IMR-90 (cell line): ENCODE measurements at regions not wholly inside any gene's neighbourhood (a gene's known extent, or its start where the extent isn't known, plus 50 kb on each side); places are given as distances from the start of the nearest gene placed in this dataset.

Source experiments
- ATAC-seq: fragments of 200-7000 bp; cut with Tn5 transposase; 2 replicates; pipeline ENCODE4 v1.9.1; 2020; ENCODE audit warnings: low read depth, mild to moderate bottlenecking, moderate library complexity
- BruUV-seq: library from RNA; stranded (reverse); fragments of 400-500 nt; replicated peaks from 2 replicates; lab custom pipeline; 2021; lab: Mats Ljungman, UMichigan
- CTCF ChIA-PET: fragments of 300-600 bp; formaldehyde crosslinking; extraction: SDS; loops from one replicate; lab custom pipeline; 2021; ENCODE audit warnings: antibody characterized with exemption; lab: Yijun Ruan, JAX
- POLR2A ChIA-PET: fragments of 300-600 bp; sonication (Branson Sonifier 250); formaldehyde crosslinking; loops from one replicate; lab custom pipeline; 2022; ENCODE audit warnings: antibody characterized with exemption; ENCODE audit not compliant: unreplicated experiment; lab: Charles Lee
- DNase-seq: peaks from one replicate; pipeline ENCODE4 v3.0.0; 2013
- H2AFZ ChIP-seq: replicated peaks from 2 replicates; pipeline ENCODE3; 2013; ENCODE audit warnings: low read length, mild to moderate bottlenecking; ENCODE audit not compliant: poor library complexity
- H2AK5ac ChIP-seq: 2 replicates; pipeline ENCODE4 v1.6.1; 2013; ENCODE audit warnings: low read depth, low read length, inconsistent platforms
- H2AK9ac ChIP-seq: replicated peaks from 2 replicates; pipeline ENCODE3; 2013; ENCODE audit warnings: mild to moderate bottlenecking, low read depth, low read length, moderate library complexity; ENCODE audit not compliant: poor library complexity
- H2BK120ac ChIP-seq: 2 replicates; pipeline ENCODE4 v1.6.1; 2013; ENCODE audit warnings: low read depth, low read length, inconsistent platforms
- H2BK15ac ChIP-seq: 3 replicates; pipeline ENCODE4 v1.6.1; 2013; ENCODE audit warnings: low read depth, low read length, inconsistent platforms
- H2BK20ac ChIP-seq: 2 replicates; pipeline ENCODE4 v1.6.1; 2013; ENCODE audit warnings: low read depth, mild to moderate bottlenecking, inconsistent platforms, low read length, moderate library complexity
- H2BK5ac ChIP-seq: 2 replicates; pipeline ENCODE4 v1.6.1; 2013; ENCODE audit warnings: mild to moderate bottlenecking, low read depth, low read length, inconsistent platforms; ENCODE audit not compliant: poor library complexity, severe bottlenecking
- H3K14ac ChIP-seq: replicated peaks from 2 replicates; pipeline ENCODE4 v1.6.1; 2013; ENCODE audit warnings: low read depth, low read length, inconsistent platforms
- H3K18ac ChIP-seq: 2 replicates; pipeline ENCODE4 v1.6.1; 2013; ENCODE audit warnings: low read depth, low read length, control low read depth
- H3K23ac ChIP-seq: 2 replicates; pipeline ENCODE4 v1.6.1; 2013; ENCODE audit warnings: low read depth, low read length, inconsistent platforms
- H3K27ac ChIP-seq: 2 replicates; pipeline ENCODE4 v1.5.1; 2013; ENCODE audit warnings: mild to moderate bottlenecking, control low read depth, low read length; ENCODE audit not compliant: insufficient read depth
- H3K27me3 ChIP-seq: 2 replicates; pipeline ENCODE4 v1.6.1; 2013; ENCODE audit warnings: low read length; ENCODE audit not compliant: control insufficient read depth, insufficient read depth
- H3K36me3 ChIP-seq: 2 replicates; pipeline ENCODE4 v1.6.1; 2013; ENCODE audit warnings: low read length, mixed read lengths; ENCODE audit not compliant: control insufficient read depth, insufficient read depth
- H3K4ac ChIP-seq: 2 replicates; pipeline ENCODE4 v1.6.1; 2013; ENCODE audit warnings: low read depth, low read length, inconsistent platforms
- H3K4me1 ChIP-seq: 2 replicates; pipeline ENCODE4 v1.6.1; 2013; ENCODE audit warnings: low read length, mixed read lengths; ENCODE audit not compliant: control insufficient read depth, insufficient read depth
- H3K4me2 ChIP-seq: 2 replicates; pipeline ENCODE4 v1.6.1; 2013; ENCODE audit warnings: low read depth, mild to moderate bottlenecking, control low read depth, low read length, moderate library complexity
- H3K4me3 ChIP-seq: 2 replicates; pipeline ENCODE4 v1.5.1; 2013; ENCODE audit warnings: low read depth, mild to moderate bottlenecking, control low read depth, low read length, moderate library complexity; ENCODE audit not compliant: insufficient read depth
- H3K56ac ChIP-seq: 2 replicates; pipeline ENCODE4 v1.6.1; 2013; ENCODE audit warnings: low read length, inconsistent platforms; ENCODE audit not compliant: insufficient read depth; ENCODE audit errors: extremely low read depth
- H3K79me1 ChIP-seq, 2 experiments: 2 replicates each; pipeline ENCODE4 v1.6.1; 2013; ENCODE audit warnings: low read length in 2 of 2, inconsistent platforms in 1 of 2, low read depth in 1 of 2
- H3K9ac ChIP-seq: 2 replicates; pipeline ENCODE4 v1.6.1; 2013; ENCODE audit warnings: low read depth, low read length, control low read depth
- H3K9me1 ChIP-seq: 2 replicates; pipeline ENCODE4 v1.6.1; 2013; ENCODE audit warnings: low read length, inconsistent platforms; ENCODE audit not compliant: insufficient read depth
- H3K9me3 ChIP-seq: 2 replicates; pipeline ENCODE4 v1.6.1; 2013; ENCODE audit warnings: low read length; ENCODE audit not compliant: control insufficient read depth, insufficient read depth
- H4K20me1 ChIP-seq: 2 replicates; pipeline ENCODE4 v1.6.1; 2013; ENCODE audit warnings: low read length, inconsistent platforms; ENCODE audit not compliant: insufficient read depth
- H4K5ac ChIP-seq: 2 replicates; pipeline ENCODE4 v1.6.1; 2013; ENCODE audit warnings: mild to moderate bottlenecking, low read depth, low read length, control low read depth
- H4K8ac ChIP-seq, 2 experiments: 2 replicates each; pipeline ENCODE4 v1.6.1; 2013; ENCODE audit warnings: low read depth in 2 of 2, low read length in 2 of 2, control low read depth in 1 of 2, inconsistent platforms in 1 of 2
- H4K91ac ChIP-seq: 2 replicates; pipeline ENCODE4 v1.6.1; 2013; ENCODE audit warnings: low read depth, low read length, inconsistent platforms; ENCODE audit not compliant: insufficient read depth
- MAFK ChIP-seq: IDR thresholded peaks from 2 replicates; pipeline ENCODE4 v1.6.1; 2012; ENCODE audit warnings: low read depth, low read length, improper control_type of control experiment
- RFX5 ChIP-seq: IDR thresholded peaks from 2 replicates; pipeline ENCODE4 v1.8.0; 2012; ENCODE audit warnings: low read depth, mild to moderate bottlenecking, low read length, moderate library complexity
- WGBS, 2 experiments: methylation state at CpG; one replicate each; pipeline versions ENCODE4 v1.1.5 to v1.1.7; 2013; ENCODE audit warnings: missing lambda C conversion rate in 2 of 2; ENCODE audit not compliant: insufficient read length in 1 of 2; ENCODE audit errors: extremely low coverage in 2 of 2; 5-methylcytosine and 5-hydroxymethylcytosine counted together
- dilution Hi-C: fragments of 300-500 bp; cut with HindIII; formaldehyde crosslinking; loops from one replicate; pipeline ENCODE4 v1.14.3; 2018; ENCODE audit warnings: low sequenced_read_pairs; ENCODE audit not compliant: unreplicated experiment
- in situ Hi-C: fragments of 300-500 bp; cut with MboI; formaldehyde crosslinking; loops from 3 replicates; pipeline ENCODE4 v1.14.3; 2019; ENCODE audit warnings: low sequenced_read_pairs, inconsistent platforms, mixed read lengths
- intact Hi-C: fragments of 100-400 bp; cut with micrococcal nuclease; formaldehyde crosslinking; loops from 2 replicates; pipeline ENCODE4 v1.10.0; 2022

DNA sequence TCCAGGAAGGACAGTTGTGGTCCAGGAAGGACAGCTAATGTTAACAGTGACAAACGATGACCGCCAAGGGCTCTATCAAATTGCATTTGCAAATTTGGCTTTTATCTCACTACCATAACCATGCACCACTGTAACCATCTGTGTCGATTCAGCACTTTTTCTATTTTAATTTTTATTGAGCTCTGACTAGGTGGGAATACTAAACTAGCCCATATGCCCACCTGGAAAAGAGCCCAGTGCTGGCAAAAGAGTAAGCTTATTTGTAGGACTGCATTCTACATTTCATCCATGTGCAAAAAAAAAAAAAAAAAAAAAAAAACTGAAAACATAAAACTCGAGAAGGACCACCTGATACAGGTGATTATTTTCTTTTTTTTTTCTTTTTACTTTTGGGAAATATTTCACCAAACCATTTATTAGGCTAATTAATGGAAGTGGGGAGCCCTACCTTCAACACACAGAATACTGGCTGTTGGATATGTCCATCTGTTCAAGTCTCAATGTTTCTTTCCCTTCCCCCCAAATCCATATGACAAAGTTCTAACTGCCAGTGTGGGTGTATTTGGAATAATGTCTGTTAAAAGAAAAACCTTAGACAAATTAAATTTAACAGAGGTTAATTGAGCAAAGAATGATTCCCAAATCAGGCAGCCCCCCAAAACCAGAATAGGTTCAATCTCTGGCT is 99.5 kb upstream of the MXRA5 start:
- Histone ChIP-seq H3K27ac (no peak overlapping the region), H3K9me1 (no peaks in the 10 kb centered on the region), H3K36me3 (no peaks in the 10 kb centered on the region), H2BK5ac (no peak overlapping the region), H3K9me3 (peaks cover 4% of the 10 kb centered on the region; the same call in 1 of the 2 replicates), H3K9ac (no peak overlapping the region), H3K56ac (no peak overlapping the region), H3K79me1 (no peaks in the 10 kb centered on the region), H2BK120ac (no peak overlapping the region), H2AK5ac (no peak overlapping the region), H2BK20ac (no peak overlapping the region), H3K14ac (no peak overlapping the region), H2AFZ (no peak overlapping the region), H4K91ac (no peak overlapping the region), H3K4me2 (no peak overlapping the region), H3K4me3 (no peak overlapping the region), H4K5ac (no peak overlapping the region), H3K23ac (no peak overlapping the region), H4K8ac (no peak overlapping the region), H2BK15ac (no peak overlapping the region), H3K27me3 (no peaks in the 10 kb centered on the region), H3K4me1 (no peaks in the 10 kb centered on the region), H2AK9ac (no peak overlapping the region), H3K18ac (no peak overlapping the region), H3K4ac (no peak overlapping the region), H4K20me1 (no peaks in the 10 kb centered on the region)
- ATAC-seq, result no peak
- CTCF ChIA-PET, result no interaction called here
- intact Hi-C loops, result no loop called here
- POLR2A ChIA-PET, result no interaction called here
- no CpG with 5 or more reads among the region's 4 CpGs for WGBS, 2 experiments
- BruUV-seq, result no TSS peak
- no peak for DNase-seq
- in situ Hi-C loops, result no loop called here
- TF ChIP-seq MAFK (peak; percentile 43), RFX5 (no peak)
- dilution Hi-C loops, result no loop called here
